MM.1S (cell line): ENCODE measurements at regions not wholly inside any gene's neighbourhood (a gene's known extent, or its start where the extent isn't known, plus 50 kb on each side); places are given as distances from the start of the nearest gene placed in this dataset.

ENCODE experiments used
- DNase-seq: peaks from one replicate; pipeline ENCODE4 v3.0.0-alpha.2; 2015
- H2AFZ ChIP-seq: fragments of 300-600 bp; sonication (generic); 2 replicates; pipeline ENCODE4 v1.6.0; 2016; ENCODE audit warnings: antibody characterized with exemption, low read length
- H3F3A ChIP-seq: fragments of 300-600 bp; sonication (generic); 2 replicates; pipeline ENCODE4 v1.6.1; 2016; ENCODE audit warnings: mild to moderate bottlenecking, antibody characterized with exemption, low read length, moderate library complexity, mixed read lengths; ENCODE audit not compliant: insufficient read depth
- H3K27ac ChIP-seq: fragments of 300-600 bp; sonication (generic); 2 replicates; pipeline ENCODE4 v1.5.1; 2016; ENCODE audit warnings: mild to moderate bottlenecking, low read length
- H3K27me3 ChIP-seq: fragments of 300-600 bp; sonication (generic); replicated peaks from 2 replicates; pipeline ENCODE4 v1.6.0; 2016; ENCODE audit warnings: low read length; ENCODE audit not compliant: insufficient read depth
- H3K36me3 ChIP-seq: fragments of 300-600 bp; sonication (generic); replicated peaks from 2 replicates; pipeline ENCODE4 v1.6.1; 2016; ENCODE audit warnings: mild to moderate bottlenecking, low read length, mixed read lengths; ENCODE audit not compliant: insufficient read depth
- H3K4me1 ChIP-seq: fragments of 300-600 bp; sonication (generic); 2 replicates; pipeline ENCODE4 v1.6.1; 2016; ENCODE audit warnings: low read length, mixed read lengths
- H3K4me2 ChIP-seq: fragments of 300-600 bp; sonication (generic); 2 replicates; pipeline ENCODE4 v1.6.0; 2016; ENCODE audit warnings: low read depth, low read length
- H3K4me3 ChIP-seq: fragments of 300-600 bp; sonication (generic); 2 replicates; pipeline ENCODE4 v1.5.1; 2016; ENCODE audit warnings: low read length, mixed read lengths
- H3K79me2 ChIP-seq: fragments of 300-600 bp; sonication (generic); 2 replicates; pipeline ENCODE4 v1.6.1; 2016; ENCODE audit warnings: mixed run types, low read length, mixed read lengths
- H3K9ac ChIP-seq: fragments of 300-600 bp; sonication (generic); 2 replicates; pipeline ENCODE4 v1.6.1; 2016; ENCODE audit warnings: low read length, mixed read lengths
- H3K9me2 ChIP-seq: fragments of 300-600 bp; sonication (generic); replicated peaks from 2 replicates; pipeline ENCODE4 v1.6.1; 2016; ENCODE audit warnings: mild to moderate bottlenecking, low read length, mixed read lengths; ENCODE audit not compliant: insufficient read depth
- H3K9me3 ChIP-seq: fragments of 300-600 bp; sonication (generic); replicated peaks from 2 replicates; pipeline ENCODE4 v1.6.1; 2016; ENCODE audit warnings: mild to moderate bottlenecking, low read length, mixed read lengths; ENCODE audit not compliant: insufficient read depth
- H4K20me1 ChIP-seq: fragments of 300-600 bp; sonication (generic); 2 replicates; pipeline ENCODE4 v1.6.1; 2016; ENCODE audit warnings: mild to moderate bottlenecking, low read length, moderate library complexity, mixed read lengths; ENCODE audit not compliant: insufficient read depth
- CTCF ChIP-seq: fragments of 300-600 bp; sonication (generic); IDR thresholded peaks from 2 replicates; pipeline ENCODE4 v1.5.1; 2016; ENCODE audit warnings: antibody characterized with exemption, low read length, mixed read lengths
- EZH2 ChIP-seq: fragments of 300-600 bp; sonication (generic); optimal IDR thresholded peaks from 2 replicates; pipeline ENCODE3; 2017; ENCODE audit warnings: low read depth, mild to moderate bottlenecking, antibody characterized with exemption, low read length, mixed read lengths
- EZH2phosphoT487 ChIP-seq: fragments of 300-600 bp; sonication (generic); IDR thresholded peaks from 2 replicates; pipeline ENCODE4 v1.6.1; 2018; ENCODE audit warnings: antibody characterized with exemption, low read length

DNA sequence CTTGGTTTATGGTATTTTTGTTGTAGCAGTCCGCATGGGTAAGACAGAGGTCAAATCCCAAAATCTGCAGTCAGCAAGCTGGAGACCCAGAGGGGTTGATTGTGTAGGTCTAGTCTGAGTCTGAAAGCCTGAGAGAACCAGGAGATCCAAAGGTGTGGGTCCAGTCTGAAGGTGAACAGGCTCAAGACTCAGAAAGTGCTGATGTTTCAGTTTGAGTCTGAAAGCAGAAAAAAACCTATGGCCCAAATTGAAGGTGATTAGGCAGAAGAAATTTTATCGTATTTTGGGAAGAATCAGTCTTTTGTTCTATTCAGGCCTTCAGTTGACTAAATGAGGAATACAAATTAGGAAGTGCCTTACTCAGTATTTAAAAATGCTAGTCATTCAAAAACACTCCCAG, 807.8 kb upstream of the FOXG1 start:
- no peaks in the 10 kb centered on the region for H3K79me2 ChIP-seq
- no peak for DNase-seq
- no peak overlapping the region for H3K9ac ChIP-seq
- H3K4me2 ChIP-seq = no peak overlapping the region
- no peak for TF ChIP-seq CTCF
- no peak for TF ChIP-seq EZH2phosphoT487
- no peak for TF ChIP-seq EZH2
- no peaks in the 10 kb centered on the region for H3K9me2 ChIP-seq
- no peak overlapping the region for H2AFZ ChIP-seq
- no peaks in the 10 kb centered on the region for H3F3A ChIP-seq
- no peaks in the 10 kb centered on the region for H3K36me3 ChIP-seq
- H3K4me3 ChIP-seq = no peak overlapping the region
- no peak overlapping the region for H3K27ac ChIP-seq
- no peaks in the 10 kb centered on the region for H3K27me3 ChIP-seq
- H3K4me1 ChIP-seq = no peaks in the 10 kb centered on the region
- H4K20me1 ChIP-seq = no peaks in the 10 kb centered on the region
- H3K9me3 ChIP-seq = no peaks in the 10 kb centered on the region

DNA sequence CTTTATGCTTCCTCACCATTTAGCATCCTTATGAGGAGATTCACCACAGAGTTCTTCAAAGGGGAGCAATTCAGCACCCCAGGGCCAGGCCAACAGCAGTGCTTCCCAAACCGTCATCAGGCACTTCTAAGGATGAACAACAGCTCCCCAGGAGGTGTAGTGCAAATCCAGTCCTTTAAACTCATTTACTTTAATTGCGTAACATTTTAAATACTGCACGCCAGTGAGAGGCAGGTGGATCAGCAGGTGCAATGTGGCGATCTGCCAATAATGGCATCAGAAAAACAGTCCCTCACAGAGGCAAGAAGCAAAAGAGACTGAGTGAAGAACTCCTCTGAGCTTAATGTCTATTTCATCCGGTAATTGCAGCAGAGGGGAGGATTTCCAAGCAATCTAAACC, 770.9 kb upstream of the FOXG1 start:
- Histone ChIP-seq H3K4me1 (no peaks in the 10 kb centered on the region), H3F3A (no peaks in the 10 kb centered on the region), H3K36me3 (no peaks in the 10 kb centered on the region), H2AFZ (no peak overlapping the region), H3K4me3 (no peak overlapping the region), H3K27me3 (no peaks in the 10 kb centered on the region), H3K9ac (no peak overlapping the region), H3K9me2 (no peaks in the 10 kb centered on the region), H3K4me2 (no peak overlapping the region), H3K79me2 (no peaks in the 10 kb centered on the region), H3K9me3 (no peaks in the 10 kb centered on the region), H3K27ac (no peak overlapping the region), H4K20me1 (no peaks in the 10 kb centered on the region)
- DNase-seq = no peak
- TF ChIP-seq CTCF (no peak), EZH2 (no peak), EZH2phosphoT487 (no peak)

DNA sequence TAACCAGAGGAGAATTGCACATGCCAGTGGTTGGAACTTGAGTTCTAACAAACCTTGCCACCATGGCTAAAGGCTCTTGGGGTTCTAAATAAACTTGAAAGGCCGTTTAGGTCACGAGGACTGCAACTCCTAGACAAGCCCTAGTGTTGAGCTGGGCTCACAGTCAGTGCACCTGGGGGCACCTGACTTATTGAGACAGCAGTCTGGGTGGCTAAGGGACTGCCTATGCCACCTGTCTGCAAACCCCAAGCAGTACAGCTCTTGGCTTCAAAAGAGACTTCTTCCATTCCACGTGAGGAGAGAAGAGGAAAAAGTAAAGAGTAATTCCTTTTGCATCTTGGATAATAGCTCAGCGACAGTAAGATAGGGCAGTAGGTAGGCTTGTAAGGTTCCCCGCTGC, 765.6 kb upstream of the FOXG1 start:
- Histone ChIP-seq H3K79me2 (no peaks in the 10 kb centered on the region), H3K9me3 (no peaks in the 10 kb centered on the region), H3K9ac (no peak overlapping the region), H3K27ac (peak overlapping the region; percentile 21; the same call in 1 of the 2 replicates), H3K27me3 (no peaks in the 10 kb centered on the region), H3K4me1 (no peaks in the 10 kb centered on the region), H3K4me3 (no peak overlapping the region), H3K4me2 (peak overlapping the region; percentile 9; the same call in 1 of the 2 replicates), H3K9me2 (no peaks in the 10 kb centered on the region), H3K36me3 (no peaks in the 10 kb centered on the region), H4K20me1 (no peaks in the 10 kb centered on the region), H2AFZ (peak overlapping the region; percentile 27; the same call in 1 of the 2 replicates), H3F3A (no peaks in the 10 kb centered on the region)
- no peak for TF ChIP-seq EZH2phosphoT487
- TF ChIP-seq CTCF = peak; percentile 13; the same call in 1 of the 2 replicates
- DNase-seq = peak; percentile 22
